ENCODE measurements at regions not wholly inside any gene's neighbourhood (a gene's known extent, or its start where the extent isn't known, plus 50 kb on each side); places are given as distances from the start of the nearest gene placed in this dataset.
"Not testable (repeated sequence)": the region's sequence is repeated elsewhere in the genome, so short reads cannot be mapped to it uniquely, and the experiment has no call there.

GRCh38 chr22:25415731-25416130, 148.7 kb upstream of the GRK3 start:
- H4K5ac ChIP-seq (ENCODE audit: low read depth, low read length); H3K9me3 ChIP-seq (ENCODE audit: control insufficient read depth, insufficient read depth, low read length); H2AFZ ChIP-seq (replicated peaks; ENCODE audit: low read length, poor library complexity); intact Hi-C loops (cut with micrococcal nuclease); H2AK5ac ChIP-seq (ENCODE audit: low read depth, low read length); H3K9ac ChIP-seq (ENCODE audit: low read depth, low read length); CTCF ChIA-PET; H4K91ac ChIP-seq (ENCODE audit: insufficient read depth, low read depth, low read length); H3K56ac ChIP-seq (ENCODE audit: extremely low read depth, insufficient read depth, low read length); ATAC-seq (ENCODE audit: low read depth); DNase-seq; H3K79me1 ChIP-seq (ENCODE audit: low read depth in 1 of 2, low read length in 2 of 2); H3K14ac ChIP-seq (replicated peaks; ENCODE audit: low read depth, low read length); H3K23ac ChIP-seq (ENCODE audit: low read depth, low read length); H2BK15ac ChIP-seq (ENCODE audit: low read depth, low read length); H3K4ac ChIP-seq (ENCODE audit: low read depth, low read length); H2BK120ac ChIP-seq (ENCODE audit: low read depth, low read length); H2BK20ac ChIP-seq (ENCODE audit: low read depth, low read length); H2BK5ac ChIP-seq (ENCODE audit: low read depth, low read length, poor library complexity, severe bottlenecking); H4K20me1 ChIP-seq (ENCODE audit: insufficient read depth, low read length); H3K36me3 ChIP-seq (ENCODE audit: control insufficient read depth, insufficient read depth, low read length); H3K27ac ChIP-seq (ENCODE audit: insufficient read depth, low read length); H3K4me1 ChIP-seq (ENCODE audit: control insufficient read depth, insufficient read depth, low read length); H3K4me3 ChIP-seq (ENCODE audit: insufficient read depth, low read depth, low read length); H2AK9ac ChIP-seq (replicated peaks; ENCODE audit: low read depth, low read length, poor library complexity); in situ Hi-C loops (cut with MboI; ENCODE audit: low sequenced_read_pairs); H4K8ac ChIP-seq (ENCODE audit: low read depth in 2 of 2, low read length in 2 of 2); H3K9me1 ChIP-seq (ENCODE audit: insufficient read depth, low read length); dilution Hi-C loops (cut with HindIII; ENCODE audit: low sequenced_read_pairs, unreplicated experiment); BruUV-seq (replicated peaks); H3K4me2 ChIP-seq (ENCODE audit: low read depth, low read length); H3K18ac ChIP-seq (ENCODE audit: low read depth, low read length); POLR2A ChIA-PET (ENCODE audit: unreplicated experiment): not testable (repeated sequence)
- peaks cover 56% of the 10 kb centered on the region for H3K27me3 ChIP-seq (ENCODE audit: control insufficient read depth, insufficient read depth, low read length)
- WGBS, 2 experiments (ENCODE audit: extremely low coverage in 2 of 2, insufficient read length in 1 of 2) = no CpG with 5 or more reads among the region's 4 CpGs

- H4K8ac ChIP-seq (ENCODE audit: low read depth in 2 of 2, low read length in 2 of 2); H4K20me1 ChIP-seq (ENCODE audit: insufficient read depth, low read length); H3K23ac ChIP-seq (ENCODE audit: low read depth, low read length); ATAC-seq (ENCODE audit: low read depth); H3K4me2 ChIP-seq (ENCODE audit: low read depth, low read length); H4K5ac ChIP-seq (ENCODE audit: low read depth, low read length); H3K4me3 ChIP-seq (ENCODE audit: insufficient read depth, low read depth, low read length); intact Hi-C loops (cut with micrococcal nuclease); H3K9ac ChIP-seq (ENCODE audit: low read depth, low read length); H2BK5ac ChIP-seq (ENCODE audit: low read depth, low read length, poor library complexity, severe bottlenecking); H3K36me3 ChIP-seq (ENCODE audit: control insufficient read depth, insufficient read depth, low read length); H2BK120ac ChIP-seq (ENCODE audit: low read depth, low read length); BruUV-seq (replicated peaks); DNase-seq; H2AFZ ChIP-seq (replicated peaks; ENCODE audit: low read length, poor library complexity); H3K56ac ChIP-seq (ENCODE audit: extremely low read depth, insufficient read depth, low read length); H2BK15ac ChIP-seq (ENCODE audit: low read depth, low read length); H3K18ac ChIP-seq (ENCODE audit: low read depth, low read length); dilution Hi-C loops (cut with HindIII; ENCODE audit: low sequenced_read_pairs, unreplicated experiment); H3K27ac ChIP-seq (ENCODE audit: insufficient read depth, low read length); POLR2A ChIA-PET (ENCODE audit: unreplicated experiment); H2BK20ac ChIP-seq (ENCODE audit: low read depth, low read length); H3K9me3 ChIP-seq (ENCODE audit: control insufficient read depth, insufficient read depth, low read length); H3K4me1 ChIP-seq (ENCODE audit: control insufficient read depth, insufficient read depth, low read length); in situ Hi-C loops (cut with MboI; ENCODE audit: low sequenced_read_pairs); H3K9me1 ChIP-seq (ENCODE audit: insufficient read depth, low read length); H3K14ac ChIP-seq (replicated peaks; ENCODE audit: low read depth, low read length); H2AK5ac ChIP-seq (ENCODE audit: low read depth, low read length); H4K91ac ChIP-seq (ENCODE audit: insufficient read depth, low read depth, low read length); H3K4ac ChIP-seq (ENCODE audit: low read depth, low read length); CTCF ChIA-PET; H3K79me1 ChIP-seq (ENCODE audit: low read depth in 1 of 2, low read length in 2 of 2); H2AK9ac ChIP-seq (replicated peaks; ENCODE audit: low read depth, low read length, poor library complexity): not testable (repeated sequence)
- 100% methylated on average over 1 of the region's 2 CpGs; no CpG with 5 or more reads in 1 of the 2 experiments for WGBS, 2 experiments (ENCODE audit: extremely low coverage in 2 of 2, insufficient read length in 1 of 2)
- peaks cover 72% of the 10 kb centered on the region for H3K27me3 ChIP-seq (ENCODE audit: control insufficient read depth, insufficient read depth, low read length)
These were observed 146.6 kb upstream of the GRK3 start for GRCh38 chr22:25417826-25418225.

Data from IMR-90 (cell line).